Testis (tissue), 2 donors: ENCODE measurements at regions not wholly inside any gene's neighbourhood (a gene's known extent, or its start where the extent isn't known, plus 50 kb on each side); places are given as distances from the start of the nearest gene placed in this dataset.
"Not testable (repeated sequence)": the region's sequence is repeated elsewhere in the genome, so short reads cannot be mapped to it uniquely, and the experiment has no call there.

Experiments
- DNase-seq: peaks from one replicate; pipeline ENCODE4 v3.0.0-alpha.2; 2019
- H3K27ac ChIP-seq, 2 donors: fragments of 200-600 bp; sonication (generic); one replicate each; pipeline ENCODE4 v1.5.1; 2019
- H3K27me3 ChIP-seq: fragments of 200-600 bp; sonication (generic); one replicate; pipeline ENCODE4 v1.5.1; 2019
- H3K36me3 ChIP-seq: fragments of 200-600 bp; sonication (generic); one replicate; pipeline ENCODE4 v1.5.1; 2017; ENCODE audit warnings: low read depth; ENCODE audit errors: missing control alignments
- H3K4me1 ChIP-seq: fragments of 200-600 bp; sonication (generic); one replicate; pipeline ENCODE4 v1.5.1; 2019
- H3K4me3 ChIP-seq, 2 donors: fragments of 200-600 bp; sonication (generic); one replicate each; pipeline ENCODE4 v1.5.1; 2017 to 2019
- H3K9me3 ChIP-seq: fragments of 200-600 bp; sonication (generic); one replicate; pipeline ENCODE4 v1.5.1; 2017
- POLR2A ChIP-seq: fragments of 450-650 bp; IDR thresholded peaks from one replicate; pipeline ENCODE4 v1.6.1; 2017; ENCODE audit warnings: antibody characterized with exemption, mild to moderate bottlenecking, moderate library complexity
- WGBS, 2 donors: methylation state at CpG; one replicate each; pipeline ENCODE4 v1.1.5; 2018; 5-methylcytosine and 5-hydroxymethylcytosine counted together
- intact Hi-C: fragments of 100-400 bp; cut with DNase I; formaldehyde crosslinking; loops from one replicate; pipeline ENCODE4 v1.15.1; 2023; ENCODE audit warnings: low total_unique reads
- TF ChIP-seq, protein P1 (sequence below), 3 experiments: fragments of 450-650 bp in 2 of 3; fragments of 200-600 bp in 1 of 3; sonication (generic) in 1 of 3; IDR thresholded peaks; one replicate each; pipeline ENCODE4 v1.5.1; 2016 to 2019; ENCODE audit warnings: antibody characterized with exemption in 3 of 3, mild to moderate bottlenecking in 2 of 3, moderate library complexity in 1 of 3

DNA sequence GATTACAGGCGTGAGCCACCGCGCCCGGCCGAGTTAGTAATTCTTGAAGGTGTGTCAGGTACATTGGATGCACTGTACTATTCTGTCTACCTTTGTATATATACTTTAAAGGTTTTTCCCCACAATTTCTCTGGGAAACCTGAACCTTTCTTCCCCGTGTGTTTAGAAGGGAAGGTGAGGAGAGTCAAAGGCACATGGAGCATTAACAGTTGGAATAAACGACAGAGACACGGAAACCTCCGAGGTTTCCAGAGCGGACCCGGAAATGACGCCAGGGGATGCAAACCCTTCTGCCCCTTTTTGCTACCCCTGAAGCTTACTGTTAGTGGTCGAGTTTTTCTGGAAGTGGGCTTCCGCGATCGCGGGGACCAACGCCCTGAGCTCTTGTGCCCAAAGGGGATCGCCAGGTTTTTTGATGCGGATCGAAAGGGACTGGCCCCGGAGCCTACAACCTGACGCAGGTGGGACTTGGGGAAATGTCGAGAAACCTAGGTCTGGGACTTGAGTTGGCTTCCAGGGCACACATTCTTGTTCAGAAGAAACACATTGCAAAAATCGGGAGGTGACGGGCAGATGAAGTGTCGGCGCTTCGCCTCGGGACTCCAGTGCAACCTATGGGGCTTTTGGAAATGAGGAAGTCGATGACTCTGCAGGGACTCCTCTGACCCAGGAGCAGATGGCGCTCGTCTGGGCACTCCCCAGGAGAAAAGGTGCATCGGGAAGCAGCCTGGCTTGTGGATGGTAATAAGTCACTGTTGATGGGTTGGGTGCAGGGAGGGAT lies 218.2 kb downstream of the OR2B2 start:
- peak; percentile 49 for DNase-seq
- intact Hi-C loops = no loop called here
- TF ChIP-seq, protein P1, sequence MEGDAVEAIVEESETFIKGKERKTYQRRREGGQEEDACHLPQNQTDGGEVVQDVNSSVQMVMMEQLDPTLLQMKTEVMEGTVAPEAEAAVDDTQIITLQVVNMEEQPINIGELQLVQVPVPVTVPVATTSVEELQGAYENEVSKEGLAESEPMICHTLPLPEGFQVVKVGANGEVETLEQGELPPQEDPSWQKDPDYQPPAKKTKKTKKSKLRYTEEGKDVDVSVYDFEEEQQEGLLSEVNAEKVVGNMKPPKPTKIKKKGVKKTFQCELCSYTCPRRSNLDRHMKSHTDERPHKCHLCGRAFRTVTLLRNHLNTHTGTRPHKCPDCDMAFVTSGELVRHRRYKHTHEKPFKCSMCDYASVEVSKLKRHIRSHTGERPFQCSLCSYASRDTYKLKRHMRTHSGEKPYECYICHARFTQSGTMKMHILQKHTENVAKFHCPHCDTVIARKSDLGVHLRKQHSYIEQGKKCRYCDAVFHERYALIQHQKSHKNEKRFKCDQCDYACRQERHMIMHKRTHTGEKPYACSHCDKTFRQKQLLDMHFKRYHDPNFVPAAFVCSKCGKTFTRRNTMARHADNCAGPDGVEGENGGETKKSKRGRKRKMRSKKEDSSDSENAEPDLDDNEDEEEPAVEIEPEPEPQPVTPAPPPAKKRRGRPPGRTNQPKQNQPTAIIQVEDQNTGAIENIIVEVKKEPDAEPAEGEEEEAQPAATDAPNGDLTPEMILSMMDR (IDR thresholded peaks at IDR 0.05) = no peak
- no peak for TF ChIP-seq POLR2A
- Histone ChIP-seq H3K9me3 (no peaks in the 10 kb centered on the region), H3K36me3 (no peaks in the 10 kb centered on the region), H3K27me3 (no peaks in the 10 kb centered on the region), H3K4me3 (peak overlapping the region; percentile 46 to 60), H3K27ac (peak overlapping the region in 1 of 2 donors; percentile 6), H3K4me1 (no peaks in the 10 kb centered on the region)
- 0 to 2% methylated on average over 32 to 34 of the region's 34 CpGs for whole genome bisulfite sequencing, 2 donors

- 52 to 78% methylated on average over 10 of the region's 10 CpGs for WGBS, 2 donors
- H3K9me3 ChIP-seq, H3K4me1 ChIP-seq, intact Hi-C loops, H3K36me3 ChIP-seq, DNase-seq, H3K27ac ChIP-seq, H3K27me3 ChIP-seq, H3K4me3 ChIP-seq: not testable (repeated sequence)
These were observed 219.2 kb upstream of the ZNF184 start for GRCh38 chr6:27692133-27692532.

GRCh38 chr6:27688014-27688586 lies 215.2 kb upstream of the ZNF184 start:
- peak overlapping the region; percentile 27 to 56 for H3K4me3 ChIP-seq
- 0 to 1% methylated on average over 28 of the region's 28 CpGs for WGBS, 2 donors
- TF ChIP-seq, protein P1 (IDR thresholded peaks at IDR 0.05) = no peak
- no peak for TF ChIP-seq POLR2A
- H3K9me3 ChIP-seq = no peaks in the 10 kb centered on the region
- no peaks in the 10 kb centered on the region for H3K36me3 ChIP-seq
- no peaks in the 10 kb centered on the region for H3K4me1 ChIP-seq
- intact Hi-C loops = no loop called here
- no peaks in the 10 kb centered on the region for H3K27me3 ChIP-seq
- H3K27ac ChIP-seq = peak overlapping the region; percentile 14 to 46
- DNase-seq = peak; percentile 87

DNA sequence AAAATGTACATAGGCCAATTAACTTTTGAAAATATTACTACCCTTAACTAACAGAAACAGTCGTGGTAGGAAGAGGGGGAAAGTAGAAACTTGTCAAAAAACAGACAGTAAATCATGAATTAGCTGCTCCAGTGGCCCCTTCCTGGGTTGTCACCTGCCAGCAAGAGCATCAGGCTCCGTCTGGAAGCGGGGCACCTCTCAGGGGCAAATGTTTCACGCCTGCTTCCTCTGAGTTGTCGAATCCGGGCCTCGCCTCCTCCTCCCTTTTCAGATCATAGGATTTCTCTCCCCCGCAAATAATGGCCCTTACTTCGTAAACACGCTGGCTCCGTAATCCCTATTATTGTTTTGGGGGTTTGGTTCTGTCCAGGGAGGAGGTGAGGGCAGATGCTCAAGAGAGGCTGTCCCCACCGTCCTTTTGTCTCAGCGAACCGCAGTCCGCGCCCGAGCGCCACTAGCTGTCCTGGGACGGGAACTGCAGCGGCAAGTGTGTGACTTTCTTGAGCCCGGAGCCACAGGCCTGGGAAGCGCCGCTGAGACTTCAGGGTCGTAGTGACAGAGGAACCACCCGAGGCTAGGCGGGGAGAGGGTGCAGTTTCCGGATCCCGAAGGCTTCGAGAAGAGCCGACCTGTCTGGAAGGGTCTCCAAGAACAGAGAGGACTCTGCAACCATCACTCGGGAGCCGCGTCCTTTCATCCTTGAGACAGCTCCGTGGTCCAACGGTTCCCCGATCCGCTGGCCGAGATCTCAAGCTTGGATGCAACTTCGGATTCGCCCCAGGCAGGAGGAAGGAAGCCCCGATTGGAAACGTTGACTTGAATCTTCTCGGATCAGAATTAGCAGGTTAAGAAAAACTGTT lies 214.5 kb upstream of the ZNF184 start:
- WGBS, 2 donors = 0% methylated on average over 26 to 43 of the region's 43 CpGs
- peak overlapping the region; percentile 27 to 56 for H3K4me3 ChIP-seq
- no peaks in the 10 kb centered on the region for H3K27me3 ChIP-seq
- H3K36me3 ChIP-seq = no peaks in the 10 kb centered on the region
- DNase-seq = peak; percentile 89
- intact Hi-C loops = no loop called here
- no peak for TF ChIP-seq POLR2A
- TF ChIP-seq, protein P1 (IDR thresholded peaks at IDR 0.05) = peak; percentile 7 to 48 (median 34)
- H3K9me3 ChIP-seq = no peaks in the 10 kb centered on the region
- peak overlapping the region; percentile 14 to 46 for H3K27ac ChIP-seq
- H3K4me1 ChIP-seq = no peaks in the 10 kb centered on the region

DNA sequence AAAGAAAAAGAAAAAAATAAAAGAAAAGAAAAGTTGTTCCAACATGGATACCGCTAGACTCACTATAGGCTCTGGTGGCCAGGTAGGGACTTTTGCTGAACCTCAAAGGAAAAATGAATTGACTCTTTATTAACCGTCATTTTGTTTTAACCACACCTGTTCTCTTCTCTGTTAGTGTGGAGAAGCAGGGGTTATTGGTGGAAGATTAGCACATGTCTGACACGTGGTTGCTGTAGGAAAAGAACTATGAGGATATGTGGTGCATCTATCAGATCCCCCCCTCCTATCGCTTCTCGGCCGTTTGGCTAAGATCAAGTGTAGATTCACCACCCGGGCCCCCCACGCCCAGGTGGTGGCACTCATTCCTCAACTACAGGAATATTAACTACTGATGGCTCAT lies 212.4 kb upstream of the ZNF184 start:
- peak overlapping the region; percentile 29 for H3K4me3 ChIP-seq
- no peaks in the 10 kb centered on the region for H3K27me3 ChIP-seq
- DNase-seq = no peak
- H3K27ac ChIP-seq = no peak overlapping the region
- H3K9me3 ChIP-seq = no peaks in the 10 kb centered on the region
- TF ChIP-seq POLR2A = no peak
- WGBS, 2 donors = 56 to 60% methylated on average over 8 of the region's 8 CpGs
- intact Hi-C loops = no loop called here
- H3K36me3 ChIP-seq = no peaks in the 10 kb centered on the region
- H3K4me1 ChIP-seq = no peaks in the 10 kb centered on the region
